WTC11 (cell line): ENCODE measurements at regions not wholly inside any gene's neighbourhood (a gene's known extent, or its start where the extent isn't known, plus 50 kb on each side); places are given as distances from the start of the nearest gene placed in this dataset.

Experiments
- ATAC-seq: fragments of 200-7000 bp; cut with Tn5 transposase; 2 replicates; pipeline ENCODE4 v1.10.0; 2021; ENCODE audit warnings: mild to moderate bottlenecking, moderate library complexity
- CTCF ChIA-PET: fragments of 300-600 bp; sonication (Branson Sonifier 250); formaldehyde crosslinking; loops from one replicate; lab custom pipeline; 2021; ENCODE audit warnings: antibody characterized with exemption; lab: Charles Lee
- POLR2A ChIA-PET: fragments of 350-600 bp; sonication (Branson Sonifier 250); formaldehyde crosslinking; loops from one replicate; lab custom pipeline; 2021; ENCODE audit warnings: antibody characterized with exemption; lab: Charles Lee
- DNase-seq: peaks from one replicate; pipeline ENCODE4 v3.0.0; 2021; ENCODE audit warnings: low spot score
- H3K27ac Mint-ChIP-seq: 2 replicates; pipeline ENCODE4 v1.8.0; 2021; ENCODE audit warnings: mixed read lengths
- H3K27me3 Mint-ChIP-seq: 2 replicates; pipeline ENCODE4 v1.8.0; 2021; ENCODE audit warnings: low read depth, mild to moderate bottlenecking, moderate library complexity, mixed read lengths
- H3K36me3 Mint-ChIP-seq: 2 replicates; pipeline ENCODE4 v1.8.0; 2021; ENCODE audit warnings: mixed read lengths
- H3K4me1 Mint-ChIP-seq: 2 replicates; pipeline ENCODE4 v1.8.0; 2022; ENCODE audit warnings: mixed read lengths
- H3K4me3 Mint-ChIP-seq: 2 replicates; pipeline ENCODE4 v1.8.0; 2021; ENCODE audit warnings: mild to moderate bottlenecking, moderate library complexity, mixed read lengths
- H3K9me3 Mint-ChIP-seq: 2 replicates; pipeline ENCODE4 v1.8.0; 2021; ENCODE audit warnings: mixed read lengths
- CBFB ChIP-seq: sonication (generic); formaldehyde crosslinking; IDR thresholded peaks from 2 replicates; pipeline ENCODE4 v1.8.1; 2022; ENCODE audit warnings: mild to moderate bottlenecking, low read depth, missing genetic modification reagents
- CREB1 ChIP-seq: sonication (generic); formaldehyde crosslinking; IDR thresholded peaks from 2 replicates; pipeline ENCODE4 v1.8.0; 2023; ENCODE audit warnings: mild to moderate bottlenecking, missing genetic modification reagents
- E2F1 ChIP-seq: sonication (generic); formaldehyde crosslinking; IDR thresholded peaks from 2 replicates; pipeline ENCODE4 v1.8.0; 2022; ENCODE audit warnings: mild to moderate bottlenecking, missing genetic modification reagents
- E2F5 ChIP-seq: sonication (generic); formaldehyde crosslinking; IDR thresholded peaks from 2 replicates; pipeline ENCODE4 v1.8.1; 2022; ENCODE audit warnings: mild to moderate bottlenecking, moderate library complexity, missing genetic modification reagents
- ERG ChIP-seq: fragments of 250-450 bp; sonication (Bioruptor Pico); IDR thresholded peaks from 2 replicates; pipeline ENCODE4 v1.8.0; 2021; ENCODE audit warnings: mild to moderate bottlenecking
- ESRRA ChIP-seq: sonication (generic); formaldehyde crosslinking; IDR thresholded peaks from 2 replicates; pipeline ENCODE4 v1.8.1; 2022; ENCODE audit warnings: mild to moderate bottlenecking, missing genetic modification reagents, borderline replicate concordance
- FOXP1 ChIP-seq: sonication (generic); formaldehyde crosslinking; IDR thresholded peaks from 2 replicates; pipeline ENCODE4 v1.8.0; 2022; ENCODE audit warnings: missing genetic modification reagents, mild to moderate bottlenecking, moderate library complexity, borderline replicate concordance
- GTF2I ChIP-seq: fragments of 250-450 bp; sonication (Bioruptor Pico); conservative IDR thresholded peaks from 2 replicates; pipeline ENCODE4 v1.4.0; 2021; ENCODE audit warnings: mild to moderate bottlenecking
- HMGA2 ChIP-seq: fragments of 250-450 bp; sonication (Bioruptor Pico); IDR thresholded peaks from 2 replicates; pipeline ENCODE4 v1.4.0; 2021; ENCODE audit warnings: mild to moderate bottlenecking, moderate library complexity
- HMGXB4 ChIP-seq: sonication (generic); formaldehyde crosslinking; IDR thresholded peaks from 2 replicates; pipeline ENCODE4 v1.8.1; 2023; ENCODE audit warnings: mild to moderate bottlenecking, moderate library complexity, missing genetic modification reagents
- NFATC4 ChIP-seq: fragments of 250-450 bp; sonication (Bioruptor Pico); IDR thresholded peaks from 2 replicates; pipeline ENCODE4 v1.9.0; 2021; ENCODE audit warnings: mild to moderate bottlenecking
- NFYB ChIP-seq: sonication (generic); formaldehyde crosslinking; conservative IDR thresholded peaks from 2 replicates; pipeline ENCODE4 v1.8.0; 2022; ENCODE audit warnings: low read depth, missing genetic modification reagents
- NR3C1 ChIP-seq: sonication (generic); formaldehyde crosslinking; conservative IDR thresholded peaks from 2 replicates; pipeline ENCODE4 v1.8.1; 2023; ENCODE audit warnings: low read depth, mild to moderate bottlenecking, missing genetic modification reagents
- PREB ChIP-seq: sonication (generic); formaldehyde crosslinking; IDR thresholded peaks from 2 replicates; pipeline ENCODE4 v1.8.1; 2022; ENCODE audit warnings: mild to moderate bottlenecking, missing genetic modification reagents, moderate library complexity, borderline replicate concordance
- RELA ChIP-seq: sonication (generic); formaldehyde crosslinking; IDR thresholded peaks from 2 replicates; pipeline ENCODE4 v1.8.1; 2022; ENCODE audit warnings: missing genetic modification reagents, mild to moderate bottlenecking, borderline replicate concordance
- SMAD3 ChIP-seq: sonication (generic); formaldehyde crosslinking; IDR thresholded peaks from 2 replicates; pipeline ENCODE4 v1.8.0; 2022; ENCODE audit warnings: missing genetic modification reagents, mild to moderate bottlenecking, borderline replicate concordance
- TCF7 ChIP-seq: sonication (generic); formaldehyde crosslinking; IDR thresholded peaks from 2 replicates; pipeline ENCODE4 v1.8.0; 2022; ENCODE audit warnings: mild to moderate bottlenecking, low read depth, missing genetic modification reagents, moderate library complexity
- USF2 ChIP-seq: sonication (generic); formaldehyde crosslinking; IDR thresholded peaks from 2 replicates; pipeline ENCODE4 v1.8.1; 2023; ENCODE audit warnings: mild to moderate bottlenecking, missing genetic modification reagents, moderate library complexity
- ZBTB43 ChIP-seq: sonication (generic); formaldehyde crosslinking; IDR thresholded peaks from 2 replicates; pipeline ENCODE4 v1.8.1; 2023; ENCODE audit warnings: mild to moderate bottlenecking, missing genetic modification reagents
- ZNF138 ChIP-seq: sonication (generic); formaldehyde crosslinking; conservative IDR thresholded peaks from 2 replicates; pipeline ENCODE4 v1.8.1; 2022; ENCODE audit warnings: mild to moderate bottlenecking, moderate library complexity, missing genetic modification reagents
- ZNF317 ChIP-seq: sonication (generic); formaldehyde crosslinking; IDR thresholded peaks from 2 replicates; pipeline ENCODE4 v1.8.1; 2023; ENCODE audit warnings: low read depth, mild to moderate bottlenecking, moderate library complexity, missing genetic modification reagents, borderline replicate concordance
- ZNF396 ChIP-seq: fragments of 250-450 bp; sonication (Bioruptor Pico); IDR thresholded peaks from 2 replicates; pipeline ENCODE4 v1.8.0; 2021; ENCODE audit warnings: mild to moderate bottlenecking, moderate library complexity, borderline replicate concordance
- ZNF416 ChIP-seq: fragments of 250-450 bp; sonication (Bioruptor Pico); IDR thresholded peaks from 2 replicates; pipeline ENCODE4 v1.9.0; 2021; ENCODE audit warnings: mild to moderate bottlenecking, inconsistent platforms
- ZNF423 ChIP-seq: fragments of 250-450 bp; sonication (Bioruptor Pico); IDR thresholded peaks from 2 replicates; pipeline ENCODE4 v2.1.2; 2022; ENCODE audit warnings: mild to moderate bottlenecking, moderate library complexity
- ZSCAN18 ChIP-seq: fragments of 250-450 bp; sonication (Bioruptor Pico); IDR thresholded peaks from 2 replicates; pipeline ENCODE4 v2.1.2; 2022; ENCODE audit warnings: mild to moderate bottlenecking, moderate library complexity

- no peak for TF ChIP-seq TCF7 (CRISPR knock-in tag)
- TF ChIP-seq RELA, result no peak
- no peak for TF ChIP-seq SMAD3 (CRISPR knock-in tag)
- no peak for TF ChIP-seq ESRRA (CRISPR knock-in tag)
- TF ChIP-seq FOXP1, result no peak
Measured at GRCh38 chr21:38577887-38578286, 79.6 kb upstream of the ERG start (continued).

GRCh38 chr21:38590449-38591217 is 92.4 kb upstream of the ERG start:
- POLR2A ChIA-PET, result no interaction called here
- no peak overlapping the region for H3K27ac Mint-ChIP-seq
- peaks cover 3% of the 10 kb centered on the region; the same call in 1 of the 2 replicates for H3K27me3 Mint-ChIP-seq
- H3K36me3 Mint-ChIP-seq, result 0 out of 2 replicates have a peak, but pooled peaks cover 5% of the 10 kb centered on the region
- TF ChIP-seq HMGA2 (CRISPR knock-in tag) (no peak), NFYB (no peak), USF2 (CRISPR knock-in tag) (no peak), ZNF138 (CRISPR knock-in tag) (no peak), ZNF416 (CRISPR knock-in tag) (no peak), ERG (CRISPR knock-in tag) (no peak), CBFB (CRISPR knock-in tag) (no peak), NR3C1 (CRISPR knock-in tag) (no peak), CREB1 (CRISPR knock-in tag) (no peak), ZNF423 (no peak), ZNF396 (CRISPR knock-in tag) (no peak), E2F5 (CRISPR knock-in tag) (no peak), PREB (CRISPR knock-in tag) (no peak), ZNF317 (CRISPR knock-in tag) (no peak), GTF2I (no peak), HMGXB4 (CRISPR knock-in tag) (no peak), E2F1 (CRISPR knock-in tag) (no peak), NFATC4 (no peak), ZBTB43 (CRISPR knock-in tag) (no peak), ZSCAN18 (CRISPR knock-in tag) (no peak)
- ATAC-seq (no peak), DNase-seq (no peak)
- H3K9me3 Mint-ChIP-seq, result peaks cover 14% of the 10 kb centered on the region
- no peak overlapping the region for H3K4me3 Mint-ChIP-seq
- CTCF ChIA-PET, result no interaction called here
- peaks cover 22% of the 10 kb centered on the region for H3K4me1 Mint-ChIP-seq
